ENCODE measurements at regions not wholly inside any gene's neighbourhood (a gene's known extent, or its start where the extent isn't known, plus 50 kb on each side); places are given as distances from the start of the nearest gene placed in this dataset.

- no peak for DNase-seq
Measured at GRCh38 chr21:27173053-27173452, 206.2 kb upstream of the ADAMTS5 start.

GRCh38 chr21:27171707-27172106, 204.8 kb upstream of the ADAMTS5 start:
- DNase-seq = no peak

GRCh38 chr21:27168084-27168483, 201.2 kb upstream of the ADAMTS5 start:
- DNase-seq = no peak

GRCh38 chr21:27164208-27165177, 197.6 kb upstream of the ADAMTS5 start:
- no peak for DNase-seq

GRCh38 chr21:27158967-27159366, 192.1 kb upstream of the ADAMTS5 start:
- DNase-seq = no peak

GRCh38 chr21:27157097-27157496, 190.2 kb upstream of the ADAMTS5 start:
- DNase-seq = no peak

GRCh38 chr21:27156666-27157065, 189.8 kb upstream of the ADAMTS5 start:
- DNase-seq = no peak

GRCh38 chr21:27155130-27155500, 188.2 kb upstream of the ADAMTS5 start:
- DNase-seq = no peak

- no peak for DNase-seq
Measured at GRCh38 chr21:27154451-27155129, 187.7 kb upstream of the ADAMTS5 start.

GRCh38 chr21:27152996-27153395, 186.1 kb upstream of the ADAMTS5 start:
- DNase-seq = no peak

GRCh38 chr21:27149034-27149433, 182.1 kb upstream of the ADAMTS5 start:
- no peak for DNase-seq

GRCh38 chr21:27146268-27146667, 179.4 kb upstream of the ADAMTS5 start:
- no peak for DNase-seq

- no peak for DNase-seq
Measured at GRCh38 chr21:27145134-27145798, 178.4 kb upstream of the ADAMTS5 start.

GRCh38 chr21:27143476-27143875, 176.6 kb upstream of the ADAMTS5 start:
- DNase-seq = no peak

- no peak for DNase-seq
Measured at GRCh38 chr21:27139526-27139925, 172.6 kb upstream of the ADAMTS5 start.

GRCh38 chr21:27134516-27134915, 167.6 kb upstream of the ADAMTS5 start:
- no peak for DNase-seq

GRCh38 chr21:27132266-27132665, 165.4 kb upstream of the ADAMTS5 start:
- no peak for DNase-seq

- DNase-seq = no peak
Measured at GRCh38 chr21:27130154-27130553, 163.3 kb upstream of the ADAMTS5 start.

- DNase-seq = no peak
Measured at GRCh38 chr21:27129694-27130093, 162.8 kb upstream of the ADAMTS5 start.

- DNase-seq = no peak
Measured at GRCh38 chr21:27129215-27129614, 162.3 kb upstream of the ADAMTS5 start.

GRCh38 chr21:27126140-27126539, 159.3 kb upstream of the ADAMTS5 start:
- no peak for DNase-seq

GRCh38 chr21:27122686-27123085, 155.8 kb upstream of the ADAMTS5 start:
- no peak for DNase-seq

- DNase-seq = no peak
Measured at GRCh38 chr21:27114111-27114510, 147.2 kb upstream of the ADAMTS5 start.

GRCh38 chr21:27112186-27112585, 145.3 kb upstream of the ADAMTS5 start:
- DNase-seq = no peak
